SU-DHL-6 (cell line): ENCODE measurements at regions not wholly inside any gene's neighbourhood (a gene's known extent, or its start where the extent isn't known, plus 50 kb on each side); places are given as distances from the start of the nearest gene placed in this dataset.

Experiments used
- H2AFZ ChIP-seq: fragments of 200-600 bp; sonication (generic); 2 replicates; pipeline ENCODE4 v1.6.1; 2014; ENCODE audit warnings: low read depth, mild to moderate bottlenecking, moderate library complexity, mixed read lengths, antibody characterized with exemption, low read length; ENCODE audit not compliant: severe bottlenecking
- H3F3A ChIP-seq: fragments of 200-600 bp; shearing (Covaris generic); 2 replicates; pipeline ENCODE4 v1.6.0; 2016; ENCODE audit warnings: antibody characterized with exemption, mild to moderate bottlenecking; ENCODE audit not compliant: insufficient read depth
- H3K27ac ChIP-seq: fragments of 200-600 bp; sonication (generic); 2 replicates; pipeline ENCODE4 v1.5.1; 2016; ENCODE audit warnings: low read depth, mild to moderate bottlenecking, low read length, moderate library complexity, mixed read lengths
- H3K27me3 ChIP-seq: fragments of 200-600 bp; sonication (generic), shearing (Covaris generic); 2 replicates; pipeline ENCODE4 v1.6.0; 2014; ENCODE audit warnings: mild to moderate bottlenecking, low read length
- H3K36me3 ChIP-seq: fragments of 200-600 bp; sonication (generic); 2 replicates; pipeline ENCODE4 v1.6.1; 2014; ENCODE audit warnings: mild to moderate bottlenecking, low read length, mixed read lengths
- H3K4me2 ChIP-seq: fragments of 300-600, 200-600 bp; shearing (Covaris generic), sonication (generic); 2 replicates; pipeline ENCODE4 v1.6.0; 2014; ENCODE audit warnings: low read length, low read depth, mild to moderate bottlenecking; ENCODE audit not compliant: poor library complexity, severe bottlenecking
- H3K4me3 ChIP-seq: fragments of 200-600 bp; sonication (generic); 2 replicates; pipeline ENCODE4 v1.5.1; 2014; ENCODE audit warnings: antibody characterized with exemption, low read length, mild to moderate bottlenecking, mixed read lengths; ENCODE audit not compliant: insufficient read depth, poor library complexity, severe bottlenecking
- H3K79me2 ChIP-seq: fragments of 200-600 bp; sonication (generic); 2 replicates; pipeline ENCODE4 v1.6.1; 2014; ENCODE audit warnings: mild to moderate bottlenecking, low read length, moderate library complexity; ENCODE audit not compliant: insufficient read depth
- H3K9ac ChIP-seq: fragments of 200-600 bp; sonication (generic); 2 replicates; pipeline ENCODE4 v1.7.0; 2014; ENCODE audit warnings: mild to moderate bottlenecking, low read length
- H3K9me2 ChIP-seq: fragments of 200-600 bp; sonication (generic); replicated peaks from 2 replicates; pipeline ENCODE4 v1.6.1; 2014; ENCODE audit warnings: low read length; ENCODE audit not compliant: insufficient read depth
- H3K9me3 ChIP-seq: fragments of 200-600 bp; sonication (generic); 2 replicates; pipeline ENCODE4 v1.6.1; 2014; ENCODE audit warnings: low read length, mixed read lengths; ENCODE audit not compliant: insufficient read depth
- H4K20me1 ChIP-seq: fragments of 200-600 bp; sonication (generic); 2 replicates; pipeline ENCODE4 v1.6.1; 2014; ENCODE audit warnings: low read depth, mild to moderate bottlenecking, antibody characterized with exemption, low read length, moderate library complexity, mixed read lengths
- CTCF ChIP-seq: fragments of 200-600 bp; sonication (generic); IDR thresholded peaks from one replicate; pipeline ENCODE4 v1.5.1; 2017; ENCODE audit warnings: antibody characterized with exemption, mild to moderate bottlenecking, low read length, moderate library complexity; ENCODE audit not compliant: insufficient read depth, poor library complexity, severe bottlenecking
- EZH2phosphoT487 ChIP-seq: fragments of 200-600 bp; sonication (generic), shearing (Covaris generic); conservative IDR thresholded peaks from 2 replicates; pipeline ENCODE4 v1.6.1; 2018; ENCODE audit warnings: mild to moderate bottlenecking, antibody characterized with exemption, low read length, moderate library complexity, mixed read lengths

- Histone ChIP-seq H3K27me3 (no peaks in the 10 kb centered on the region), H2AFZ (no peak overlapping the region), H4K20me1 (no peaks in the 10 kb centered on the region), H3K79me2 (no peaks in the 10 kb centered on the region), H3K9me2 (no peaks in the 10 kb centered on the region), H3K27ac (no peak overlapping the region), H3K9me3 (no peaks in the 10 kb centered on the region), H3K4me2 (no peak overlapping the region), H3K9ac (no peak overlapping the region), H3K4me3 (no peak overlapping the region), H3F3A (no peaks in the 10 kb centered on the region), H3K36me3 (no peaks in the 10 kb centered on the region)
- TF ChIP-seq EZH2phosphoT487 (no peak), CTCF (no peak)
These were observed 199.8 kb upstream of the FBXL7 start for GRCh38 chr5:15300141-15300540.

- Histone ChIP-seq H3K36me3 (no peaks in the 10 kb centered on the region), H3K9me2 (no peaks in the 10 kb centered on the region), H3K9me3 (no peaks in the 10 kb centered on the region)
These were observed 209.0 kb upstream of the FBXL7 start for GRCh38 chr5:15290953-15291352.

DNA sequence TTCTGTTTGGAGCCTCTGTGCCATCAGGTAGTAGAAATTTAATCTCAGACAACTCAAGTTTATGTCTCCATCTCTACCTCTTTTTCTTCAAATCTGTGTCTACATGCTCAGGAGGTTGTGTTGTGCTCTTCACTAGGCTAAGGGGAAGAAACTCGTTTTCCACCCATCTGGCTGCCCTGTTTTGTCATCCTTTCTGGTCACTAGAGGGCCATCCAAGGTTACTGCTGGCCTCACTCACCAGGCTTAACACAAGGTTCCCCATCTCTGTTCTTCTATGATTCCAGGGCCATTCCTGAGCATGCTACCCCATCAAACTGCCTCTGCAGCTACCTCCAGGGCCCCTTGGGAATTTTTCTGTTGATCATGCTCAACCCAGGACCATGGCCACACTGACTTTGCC lies 213.3 kb upstream of the FBXL7 start:
- Histone ChIP-seq H3K9ac (no peak overlapping the region), H3K9me3 (no peaks in the 10 kb centered on the region), H3K27ac (no peak overlapping the region), H3K79me2 (no peaks in the 10 kb centered on the region), H3K9me2 (no peaks in the 10 kb centered on the region), H3K36me3 (no peaks in the 10 kb centered on the region), H3F3A (no peaks in the 10 kb centered on the region), H3K4me3 (no peak overlapping the region), H2AFZ (no peak overlapping the region), H3K27me3 (no peaks in the 10 kb centered on the region), H3K4me2 (no peak overlapping the region), H4K20me1 (no peaks in the 10 kb centered on the region)
- TF ChIP-seq EZH2phosphoT487 (no peak), CTCF (no peak)

More at GRCh38 chr5:15290953-15291352, 209.0 kb upstream of the FBXL7 start:
- Histone ChIP-seq H2AFZ (no peak overlapping the region), H3K9ac (no peak overlapping the region), H3K79me2 (no peaks in the 10 kb centered on the region), H3K4me2 (no peak overlapping the region), H3K27ac (no peak overlapping the region), H3F3A (no peaks in the 10 kb centered on the region), H4K20me1 (no peaks in the 10 kb centered on the region), H3K27me3 (no peaks in the 10 kb centered on the region), H3K4me3 (no peak overlapping the region)
- no peak for TF ChIP-seq EZH2phosphoT487
- no peak for TF ChIP-seq CTCF
